ENCODE measurements at regions not wholly inside any gene's neighbourhood (a gene's known extent, or its start where the extent isn't known, plus 50 kb on each side); places are given as distances from the start of the nearest gene placed in this dataset.

DNA sequence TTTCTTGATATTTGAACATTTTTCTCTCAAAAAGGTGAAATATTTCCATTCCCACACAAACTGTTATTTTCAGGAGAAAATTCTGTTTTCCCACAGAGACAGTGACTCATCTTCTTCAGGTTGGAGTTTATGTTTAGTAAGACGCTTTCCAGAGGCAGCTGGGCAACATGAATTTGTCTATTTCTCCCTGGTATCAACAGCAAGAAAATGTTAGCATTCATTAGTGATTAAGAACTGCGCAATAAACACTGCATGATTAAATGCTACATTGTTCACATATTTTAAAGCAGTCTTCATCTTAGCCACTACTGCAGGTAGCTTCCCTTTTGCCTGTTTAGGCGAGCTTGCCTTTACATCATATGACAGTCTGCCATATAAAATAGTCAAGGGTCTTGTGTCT lies 295.7 kb downstream of the C6orf118 start:
- no peak overlapping the region for H3K4me3 ChIP-seq
- H3K36me3 ChIP-seq, result no peaks in the 10 kb centered on the region
- ATAC-seq (no peak), DNase-seq (no peak)
- TF ChIP-seq CTCF (IDR thresholded peaks at IDR 0.05), result no peak
- no peaks in the 10 kb centered on the region for H3K9me3 ChIP-seq
- H3K4me1 ChIP-seq, result no peaks in the 10 kb centered on the region
- no peaks in the 10 kb centered on the region for H3K27me3 ChIP-seq
- intact Hi-C loops (cut with DNase I), result no loop called here
- H3K27ac ChIP-seq, result no peak overlapping the region

GRCh38 chr6:165012183-165012582 lies 297.2 kb downstream of the C6orf118 start:
- no peaks in the 10 kb centered on the region for H3K36me3 ChIP-seq
- no peaks in the 10 kb centered on the region for H3K27me3 ChIP-seq
- H3K4me1 ChIP-seq, result no peaks in the 10 kb centered on the region
- intact Hi-C loops (cut with DNase I), result no loop called here
- DNase-seq (no peak), ATAC-seq (no peak)
- no peak for TF ChIP-seq CTCF (IDR thresholded peaks at IDR 0.05)
- no peaks in the 10 kb centered on the region for H3K9me3 ChIP-seq
- H3K4me3 ChIP-seq, result no peak overlapping the region
- no peak overlapping the region for H3K27ac ChIP-seq

DNA sequence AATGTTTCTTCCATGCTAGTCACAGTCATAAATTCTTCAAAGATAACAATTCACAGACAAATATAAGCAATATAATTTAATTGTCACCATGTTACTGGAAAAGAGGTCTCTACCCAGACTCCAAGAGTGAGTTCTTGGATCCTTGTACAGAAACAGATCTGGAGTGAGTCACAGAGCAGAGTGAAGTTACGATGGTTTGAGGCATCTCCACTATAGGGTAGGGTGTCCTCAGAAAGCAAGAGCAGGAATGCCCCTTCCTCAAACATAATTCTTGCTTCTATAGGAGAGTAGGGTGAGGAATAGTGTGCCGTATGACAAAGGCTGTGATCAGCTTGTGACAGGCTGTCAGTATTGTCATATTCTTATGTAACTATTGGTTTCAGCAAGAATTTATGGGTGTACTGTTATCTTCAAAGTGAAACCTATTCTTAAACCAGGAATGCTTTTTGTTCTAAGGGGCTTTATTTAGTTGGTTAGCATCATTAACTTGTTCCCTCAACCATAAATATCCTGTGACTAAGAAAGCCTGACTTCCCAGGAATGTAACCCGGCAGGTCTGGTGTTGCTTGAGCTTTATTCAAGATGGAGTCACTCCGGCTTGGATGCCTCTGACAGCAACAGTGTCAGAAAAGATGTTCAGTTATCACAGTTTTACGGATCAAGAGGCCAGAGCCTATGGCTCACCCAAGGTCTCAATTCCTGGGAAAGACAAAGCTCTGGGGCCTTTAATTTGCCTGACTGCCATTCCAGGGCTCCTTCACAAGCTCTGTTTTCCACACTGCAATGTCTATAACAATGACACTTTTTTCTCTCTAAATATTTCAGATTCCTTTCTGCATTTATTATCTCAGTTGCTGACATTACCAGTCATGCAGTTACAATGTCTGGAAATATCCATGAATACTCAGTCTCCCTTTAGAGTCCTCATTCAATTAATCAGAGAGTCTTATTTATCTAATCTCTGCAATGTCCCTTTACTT lies 298.6 kb downstream of the C6orf118 start:
- Histone ChIP-seq H3K27me3 (no peaks in the 10 kb centered on the region), H3K9me3 (no peaks in the 10 kb centered on the region), H3K36me3 (no peaks in the 10 kb centered on the region), H3K4me1 (no peaks in the 10 kb centered on the region), H3K27ac (no peak overlapping the region), H3K4me3 (no peak overlapping the region)
- TF ChIP-seq CTCF (IDR thresholded peaks at IDR 0.05), result no peak
- ATAC-seq (no peak), DNase-seq (no peak)
- intact Hi-C loops (cut with DNase I), result no loop called here

GRCh38 chr6:165008971-165009370 lies 300.4 kb downstream of the C6orf118 start:
- DNase-seq (no peak), ATAC-seq (no peak)
- no peak overlapping the region for H3K4me3 ChIP-seq
- H3K27ac ChIP-seq, result no peak overlapping the region
- no peaks in the 10 kb centered on the region for H3K9me3 ChIP-seq
- no peaks in the 10 kb centered on the region for H3K36me3 ChIP-seq
- TF ChIP-seq CTCF (IDR thresholded peaks at IDR 0.05), result no peak
- H3K4me1 ChIP-seq, result no peaks in the 10 kb centered on the region
- intact Hi-C loops (cut with DNase I), result no loop called here
- H3K27me3 ChIP-seq, result no peaks in the 10 kb centered on the region

GRCh38 chr6:165002866-165003265 lies 306.5 kb downstream of the C6orf118 start:
- intact Hi-C loops (cut with DNase I), result no loop called here
- Histone ChIP-seq H3K4me3 (no peak overlapping the region), H3K9me3 (no peaks in the 10 kb centered on the region), H3K27me3 (no peaks in the 10 kb centered on the region), H3K36me3 (no peaks in the 10 kb centered on the region), H3K4me1 (no peaks in the 10 kb centered on the region), H3K27ac (no peak overlapping the region)
- DNase-seq, result no peak
- TF ChIP-seq CTCF (IDR thresholded peaks at IDR 0.05), result no peak
- no peak for ATAC-seq
